HG03025 (cell line): ENCODE measurements at regions not wholly inside any gene's neighbourhood (a gene's known extent, or its start where the extent isn't known, plus 50 kb on each side); places are given as distances from the start of the nearest gene placed in this dataset.

Source experiments
- ATAC-seq: cut with Tn5 transposase; IDR thresholded peaks from one replicate; pipeline ENCODE4 v1.9.1; 2021; ENCODE audit warnings: mild to moderate bottlenecking, moderate library complexity; ENCODE audit not compliant: unreplicated experiment, low FRiP score

DNA sequence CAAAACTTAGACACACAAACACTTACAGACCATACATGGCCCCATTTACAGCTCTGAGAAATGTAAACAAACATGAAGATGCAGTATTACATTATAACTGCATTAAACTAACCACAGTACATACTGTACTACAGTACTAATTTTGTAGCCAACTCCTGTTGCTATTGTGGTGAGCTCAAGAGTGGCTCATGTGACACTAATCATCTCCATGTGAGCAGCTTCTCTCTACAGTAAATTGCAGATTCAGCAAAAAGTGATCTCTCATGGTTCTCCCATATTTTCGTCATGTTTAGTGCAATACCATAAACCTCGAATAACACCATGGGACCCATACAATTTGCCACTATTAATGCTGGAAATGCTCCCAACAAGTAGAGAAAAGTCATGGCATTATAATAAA, 860.4 kb downstream of the EPHA7 start:
- ATAC-seq = no peak

DNA sequence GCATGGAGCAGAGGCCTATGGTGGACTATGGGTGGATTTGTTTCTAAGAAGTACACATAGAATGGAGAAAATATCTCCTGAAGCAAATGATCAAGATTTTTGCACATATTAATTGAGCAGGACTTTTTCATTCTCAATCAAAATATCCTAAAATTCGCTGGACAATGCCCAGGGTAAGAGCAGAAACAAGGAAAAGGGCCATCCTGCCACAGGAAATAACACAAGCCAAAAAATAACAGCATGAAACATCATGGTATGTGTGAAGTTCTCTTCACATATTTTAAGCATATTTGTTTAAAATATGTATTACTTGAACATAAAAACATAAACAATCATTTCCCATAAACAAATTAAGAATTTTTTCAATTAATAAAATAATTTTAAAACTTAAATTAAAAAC, 868.9 kb downstream of the EPHA7 start:
- no peak for ATAC-seq

DNA sequence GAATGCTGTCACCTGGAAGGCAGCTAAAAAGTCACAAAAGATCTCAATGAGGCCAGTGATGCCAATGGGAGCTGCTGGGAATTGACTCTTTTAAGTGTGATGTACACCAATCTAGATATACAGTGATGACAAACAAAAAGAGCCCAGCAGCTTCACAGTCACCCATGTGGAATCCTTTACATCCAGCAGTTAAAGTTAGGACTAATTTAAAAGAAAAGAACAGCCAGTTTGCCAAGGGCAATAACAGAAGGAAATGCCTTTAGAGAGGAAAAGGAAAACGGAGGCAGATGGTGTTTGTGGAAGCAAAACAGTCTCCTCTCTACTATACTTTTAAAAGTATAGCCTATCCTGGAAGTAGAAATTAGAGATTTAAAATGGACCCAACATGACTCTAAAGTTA, 873.5 kb downstream of the EPHA7 start:
- no peak for ATAC-seq

DNA sequence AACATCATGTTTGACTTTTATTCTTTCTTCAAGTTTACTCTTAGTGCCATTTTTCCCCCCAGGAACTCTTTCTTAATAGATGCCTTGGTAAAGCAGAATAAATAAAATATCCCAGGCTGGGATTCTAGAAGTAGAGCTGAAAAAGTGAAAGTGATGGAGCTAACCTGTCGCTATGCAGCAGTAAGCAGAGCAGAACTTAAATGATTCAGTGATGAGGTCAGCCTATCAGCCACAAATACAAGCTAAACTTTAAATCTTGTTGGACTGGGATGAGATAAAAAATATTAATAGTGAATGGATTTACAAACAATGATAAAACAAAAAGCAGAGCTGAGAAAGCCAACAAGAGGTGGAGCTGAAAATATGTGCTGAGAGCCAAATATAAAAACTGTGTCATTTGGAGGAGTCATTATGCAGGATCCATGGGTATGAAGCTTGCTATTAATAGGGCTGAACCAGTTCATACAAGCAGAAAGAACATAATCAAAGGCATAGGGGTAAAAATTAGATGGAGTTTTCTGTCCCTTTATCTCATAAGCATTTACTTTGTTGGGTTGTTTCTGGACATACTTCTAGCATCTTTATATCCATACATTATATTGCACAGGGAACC, 877.8 kb downstream of the EPHA7 start:
- ATAC-seq = no peak

DNA sequence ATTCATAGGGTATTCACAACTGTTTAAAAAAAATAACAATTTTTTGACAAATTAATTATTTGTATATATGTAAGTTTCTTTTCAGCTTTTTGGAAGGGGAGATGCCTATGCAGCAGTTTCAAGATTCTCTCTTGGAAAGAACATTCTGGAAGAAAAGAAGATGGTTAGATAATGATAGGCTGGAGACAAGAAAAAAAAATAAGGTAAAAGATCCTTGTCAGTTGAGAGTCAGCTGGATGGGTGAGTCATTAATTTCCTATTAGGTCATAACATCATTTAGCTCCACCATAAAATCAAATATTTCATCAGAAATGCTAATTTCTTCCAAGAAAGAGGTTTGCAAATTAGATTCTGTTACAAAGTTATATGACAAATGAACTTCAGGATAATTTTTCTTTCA, 880.4 kb downstream of the EPHA7 start:
- ATAC-seq = no peak

DNA sequence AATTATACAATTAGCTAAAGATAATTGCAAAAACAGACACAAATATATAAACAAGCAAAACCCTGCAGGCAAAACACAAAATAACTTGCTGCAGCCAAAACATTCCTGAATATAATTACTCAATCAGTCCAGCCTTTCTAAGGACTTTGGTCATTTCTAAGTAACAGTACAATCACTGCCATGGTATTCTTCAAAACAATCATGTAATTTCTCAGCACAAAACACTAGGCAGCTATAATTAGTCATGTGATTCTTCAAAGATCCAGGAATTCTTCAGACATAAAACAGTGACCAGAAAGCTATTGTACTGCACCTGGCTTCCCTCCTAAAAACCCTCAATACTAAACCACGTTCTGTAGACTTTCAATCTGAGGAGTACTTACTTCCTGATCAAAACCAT, 881.1 kb downstream of the EPHA7 start:
- ATAC-seq = no peak

DNA sequence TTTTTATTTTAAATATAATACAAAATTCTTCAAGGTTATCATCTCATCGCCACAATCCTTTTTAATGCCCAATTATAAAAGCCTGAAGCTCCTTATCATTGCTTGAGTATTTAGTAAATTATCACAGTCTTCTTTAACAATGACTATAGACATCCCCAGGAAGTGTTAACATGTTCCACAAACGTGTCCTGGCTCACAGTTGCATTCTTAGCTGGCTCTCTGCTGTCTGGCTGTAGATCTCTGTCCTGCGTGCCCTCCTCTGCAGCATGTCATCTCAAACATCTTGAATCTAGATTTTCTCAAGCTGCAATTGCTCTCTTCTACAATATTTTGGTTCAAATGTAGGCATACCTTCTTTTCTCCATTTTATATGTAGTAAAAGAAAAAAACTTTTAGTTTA, 885.2 kb downstream of the EPHA7 start:
- no peak for ATAC-seq

DNA sequence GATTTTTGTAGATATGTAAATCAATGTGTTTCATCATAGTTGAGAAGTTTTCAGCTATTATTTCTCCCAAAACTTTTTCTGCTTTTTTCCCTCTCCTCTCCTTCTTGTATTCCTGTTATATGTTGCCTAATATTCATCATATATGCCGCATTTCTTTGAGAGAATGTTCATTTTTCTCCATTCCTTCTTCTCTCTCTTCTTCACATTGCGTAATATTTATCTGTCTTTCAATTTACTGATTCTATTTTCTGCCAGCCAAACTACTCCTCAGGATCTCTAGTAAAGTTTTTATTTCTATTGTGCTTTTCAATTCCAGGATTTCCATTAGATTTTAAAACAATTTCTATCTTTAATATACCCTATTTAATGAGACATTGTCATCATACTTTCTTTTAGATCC, 896.8 kb downstream of the EPHA7 start:
- ATAC-seq = no peak

DNA sequence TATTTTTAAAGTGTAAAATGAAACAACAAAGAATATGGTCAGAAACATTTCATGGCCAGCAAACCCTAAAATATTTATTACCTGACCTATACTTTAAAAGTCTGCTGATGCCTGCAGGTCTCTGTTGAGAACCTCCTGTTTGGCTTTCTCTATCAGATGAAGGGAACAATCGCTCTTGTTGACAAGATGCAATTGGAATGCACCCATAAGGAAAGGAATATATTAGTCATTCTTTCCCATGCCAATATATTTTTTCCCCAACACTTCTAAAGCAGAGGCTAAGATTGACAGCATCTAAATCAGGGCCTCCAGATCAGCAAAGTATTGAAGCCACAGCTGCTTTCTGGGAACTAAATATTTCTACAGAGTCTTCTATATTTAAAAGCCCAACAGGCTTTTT, 897.8 kb downstream of the EPHA7 start:
- no peak for ATAC-seq

DNA sequence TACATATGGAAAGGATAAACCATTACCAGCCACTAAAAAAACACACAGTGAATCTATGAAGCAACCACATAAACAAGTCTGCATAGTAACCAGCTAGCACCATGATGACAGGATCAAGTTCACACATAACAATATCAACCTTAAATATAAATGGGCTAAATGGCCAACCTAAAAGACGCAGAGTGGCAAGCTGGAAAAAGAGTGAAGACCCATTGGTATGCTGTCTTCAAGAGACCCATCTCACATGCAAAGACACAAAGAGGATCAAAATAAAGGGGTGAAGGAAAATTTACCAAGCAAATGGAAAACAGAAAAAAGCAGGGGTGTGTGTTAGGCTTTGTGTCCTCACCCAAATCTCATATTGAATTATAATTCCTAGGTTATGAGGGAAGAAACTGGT, 909.2 kb downstream of the EPHA7 start:
- no peak for ATAC-seq

DNA sequence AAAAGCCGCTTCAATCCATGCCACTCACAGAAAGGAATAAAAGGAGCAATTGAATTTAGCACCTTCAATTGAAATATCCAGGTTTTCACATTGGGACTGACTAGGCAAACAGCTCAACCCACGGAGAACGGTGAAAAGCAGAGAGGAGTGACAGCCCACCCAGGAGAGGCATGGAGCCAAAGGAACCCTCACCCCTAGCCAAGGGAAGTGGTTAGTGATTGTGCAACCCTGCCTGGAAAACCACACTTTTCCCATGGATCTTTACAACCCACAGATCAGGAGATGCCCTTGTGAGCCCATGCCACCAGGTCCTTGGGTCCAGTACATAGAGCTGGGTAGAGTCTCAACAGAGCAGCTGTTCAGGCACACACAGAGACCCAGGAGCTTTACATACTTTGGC, 911.8 kb downstream of the EPHA7 start:
- no peak for ATAC-seq

DNA sequence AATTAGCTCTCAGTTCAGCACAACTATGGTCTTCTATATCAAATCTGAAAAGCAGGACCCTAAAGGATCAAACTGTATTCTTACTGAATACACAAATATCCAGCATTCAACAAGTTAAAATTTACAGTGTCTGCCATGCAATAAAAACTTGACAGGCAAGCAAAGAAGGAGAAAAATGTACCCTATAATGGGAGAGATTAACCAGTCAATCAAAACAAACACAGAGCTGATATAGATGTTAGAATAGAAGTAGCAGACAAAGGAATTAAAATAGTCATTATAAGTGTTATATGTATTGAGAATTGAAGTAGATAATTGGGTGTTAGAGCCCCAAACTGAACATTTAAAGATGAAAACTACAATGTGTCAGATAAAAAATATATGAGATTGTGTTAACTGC, 914.9 kb downstream of the EPHA7 start:
- no peak for ATAC-seq

DNA sequence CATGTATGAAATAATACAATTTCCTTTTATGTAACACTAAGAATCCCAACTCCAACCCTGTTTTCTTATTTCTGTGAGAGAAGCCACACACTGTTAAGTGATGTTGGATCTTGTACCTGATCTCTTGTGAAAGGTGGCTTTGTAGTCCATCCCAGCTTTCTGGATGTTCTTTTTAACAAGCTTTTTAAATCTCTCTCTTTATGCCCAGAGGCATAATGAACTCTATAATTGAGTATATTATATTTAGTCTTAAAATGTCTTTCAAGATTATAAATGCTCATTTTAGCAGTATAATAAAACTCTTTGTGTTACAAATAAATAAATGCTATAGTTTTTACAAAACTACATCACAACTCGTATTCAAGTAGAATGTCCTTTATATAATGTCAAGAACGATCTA, 922.1 kb downstream of the EPHA7 start:
- ATAC-seq = no peak

DNA sequence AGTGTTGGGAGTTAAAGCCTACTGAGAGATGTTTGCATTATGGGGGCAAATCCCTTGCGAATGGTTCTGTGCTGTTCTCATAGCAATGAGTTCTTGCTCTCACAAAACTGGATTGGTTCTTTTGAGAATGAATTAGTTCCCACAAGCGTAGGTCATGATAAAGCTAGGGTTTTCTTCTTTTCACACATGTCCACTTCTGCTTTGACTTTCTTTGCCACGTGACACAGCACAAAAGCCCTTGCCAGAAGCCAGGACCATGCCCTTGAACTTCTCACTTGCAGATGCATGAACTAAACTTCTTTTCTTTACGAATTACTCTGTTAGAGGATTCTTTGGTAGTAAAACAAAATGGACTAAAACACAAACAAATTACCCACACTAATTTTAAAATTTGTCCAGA, 922.8 kb downstream of the EPHA7 start:
- ATAC-seq = no peak

DNA sequence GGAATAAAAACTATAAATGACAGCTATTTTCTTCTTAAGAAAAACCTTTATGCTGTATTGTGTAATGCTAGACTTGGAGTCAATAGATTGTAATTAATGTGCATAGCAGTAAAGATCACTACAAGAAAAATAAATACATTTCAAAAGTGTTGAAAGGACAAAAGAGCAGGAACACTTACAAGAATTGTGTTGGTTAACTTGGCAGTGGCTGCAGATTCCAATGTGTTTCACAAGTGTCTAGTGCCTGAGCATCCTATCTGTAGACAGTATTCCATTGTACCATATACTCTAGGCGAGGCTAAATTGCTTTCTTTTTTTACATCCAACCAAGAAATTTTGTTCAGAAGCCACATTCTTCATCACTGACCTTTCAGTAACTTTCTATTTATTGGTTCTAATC, 924.1 kb downstream of the EPHA7 start:
- no peak for ATAC-seq

DNA sequence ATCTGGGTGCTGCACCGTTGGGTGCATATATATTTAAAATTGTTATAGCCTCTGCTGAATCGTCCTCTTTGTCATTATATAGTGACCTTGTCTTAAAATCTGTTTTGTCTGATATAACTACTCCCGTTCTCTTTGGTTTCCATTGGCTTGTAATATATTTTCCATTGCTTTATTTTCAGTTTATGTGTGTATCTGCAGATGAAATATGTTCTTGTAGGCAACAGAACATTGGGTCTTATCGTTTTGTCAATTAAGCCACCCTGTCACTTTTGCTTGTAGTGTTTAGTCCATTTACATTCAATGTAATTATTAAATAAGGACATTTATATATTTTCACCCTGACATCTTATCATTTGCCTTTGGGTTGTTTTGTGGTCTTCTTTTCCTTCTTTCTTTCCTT, 933.9 kb downstream of the EPHA7 start:
- no peak for ATAC-seq

DNA sequence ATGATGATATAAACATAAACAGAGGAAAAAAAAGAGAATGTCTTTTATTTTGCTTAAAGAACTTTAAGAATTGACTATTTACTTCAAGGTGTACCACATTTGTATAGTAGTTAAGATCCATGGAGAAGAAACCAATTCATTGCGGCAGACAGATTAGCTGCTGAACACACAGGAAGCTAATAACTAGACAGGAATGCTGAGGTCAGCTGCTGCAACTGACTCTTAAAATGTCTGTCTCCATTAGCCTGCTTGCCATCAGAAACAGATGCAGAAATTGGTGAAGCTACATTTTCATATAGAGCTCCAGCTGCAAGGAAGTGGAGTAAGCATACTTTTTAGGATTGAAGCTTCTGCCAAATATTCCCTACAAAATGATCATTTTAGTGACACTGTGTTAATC, 939.5 kb downstream of the EPHA7 start:
- no peak for ATAC-seq

DNA sequence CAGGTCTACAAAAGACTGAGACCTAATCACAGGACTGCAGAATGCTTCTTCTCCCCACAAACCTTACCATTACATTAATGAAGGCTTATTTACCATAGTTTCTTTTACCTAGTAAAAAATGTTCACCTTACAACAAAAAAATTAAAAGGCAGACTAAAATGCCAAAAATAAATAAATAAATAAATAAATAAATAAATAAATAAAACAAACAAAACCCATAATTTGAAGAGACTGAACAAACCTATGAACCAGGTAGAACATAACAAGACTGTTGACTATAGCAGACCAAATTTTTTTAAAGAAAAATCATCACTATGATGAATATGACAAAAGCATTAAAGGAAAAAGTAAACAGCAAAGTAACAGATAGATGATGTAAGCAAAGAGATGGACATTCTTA, 946.3 kb downstream of the EPHA7 start:
- no peak for ATAC-seq

DNA sequence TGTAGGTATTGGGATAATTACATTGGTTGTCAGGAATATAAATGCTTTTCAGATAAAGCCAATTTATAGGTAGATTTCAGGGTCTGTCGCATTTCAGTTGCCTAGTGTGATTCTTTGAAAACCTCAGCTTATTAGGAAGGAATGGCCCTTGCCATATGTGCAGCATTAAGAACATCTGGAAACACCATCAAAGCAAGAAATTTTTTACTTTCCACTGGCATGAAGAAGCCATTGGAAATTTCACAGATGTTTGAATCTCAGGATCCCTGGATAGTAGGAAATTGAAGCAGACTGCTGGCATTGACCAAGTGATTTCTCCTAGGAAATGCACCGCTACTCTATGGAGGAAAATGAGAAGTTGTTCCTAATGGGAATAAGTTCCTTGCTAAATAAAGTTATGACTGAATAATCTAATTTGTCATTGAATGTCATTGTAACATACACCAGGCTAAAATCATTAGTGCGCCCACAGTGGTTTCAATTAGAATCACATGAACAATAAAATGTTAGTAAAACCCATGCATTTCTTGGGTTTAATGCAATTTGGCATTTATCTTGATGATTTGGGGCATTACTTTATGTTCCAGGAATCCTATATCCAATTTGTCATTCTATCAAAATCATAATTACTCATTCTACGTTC, 950.1 kb downstream of the EPHA7 start:
- no peak for ATAC-seq

DNA sequence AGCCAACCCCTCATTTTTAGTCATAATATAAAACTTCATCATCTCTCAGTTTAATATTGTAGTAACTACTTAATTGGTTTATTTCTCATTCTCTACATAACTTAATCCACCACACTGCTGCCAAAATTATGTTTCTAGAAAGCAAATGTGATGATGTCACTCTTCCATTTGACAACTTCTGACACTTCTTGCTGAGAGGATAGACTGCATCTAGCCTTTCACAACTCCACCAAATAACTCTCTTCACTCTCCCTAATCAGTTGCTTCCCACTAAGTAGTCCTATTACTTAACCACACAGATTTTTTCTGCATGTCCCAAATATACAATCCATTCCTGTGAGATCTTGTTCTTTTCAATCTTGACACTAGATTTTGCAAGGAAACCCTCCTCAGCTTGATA, 951.3 kb downstream of the EPHA7 start:
- ATAC-seq = no peak

DNA sequence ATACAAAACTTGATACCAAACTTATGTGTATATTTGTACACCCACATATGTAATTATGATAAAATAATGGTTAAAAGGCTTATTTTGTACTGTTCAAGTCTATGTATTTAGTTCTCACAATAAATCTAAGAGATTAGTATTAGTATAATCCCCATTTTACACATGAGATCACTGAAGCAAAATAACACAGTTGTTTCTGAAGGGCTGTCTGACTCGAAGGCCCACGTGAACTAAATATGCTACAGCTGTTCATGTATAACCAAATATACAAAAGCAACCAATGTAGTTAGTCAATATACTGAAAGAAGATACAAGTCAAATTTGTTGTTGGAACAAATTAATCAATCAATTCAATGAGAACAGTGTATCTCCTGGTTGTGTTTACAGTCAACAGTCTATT, 959.2 kb downstream of the EPHA7 start:
- no peak for ATAC-seq

DNA sequence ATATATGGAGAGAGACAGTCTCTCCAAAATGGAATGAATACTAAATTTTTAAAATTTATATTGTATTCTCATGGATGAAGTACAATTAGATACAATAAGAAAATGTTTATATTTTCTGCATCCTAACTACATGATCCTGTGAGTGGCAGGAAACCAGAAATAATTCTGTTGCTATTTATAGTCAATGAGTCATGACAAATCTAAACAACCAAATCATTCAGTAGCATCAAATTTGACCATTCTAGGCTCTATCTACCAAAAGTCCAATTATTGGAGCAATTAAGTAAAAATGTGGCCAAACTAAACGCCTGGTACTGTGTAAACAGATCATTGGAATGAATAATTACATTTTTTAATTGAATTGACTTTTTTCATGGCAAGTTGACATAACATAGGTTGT, 959.8 kb downstream of the EPHA7 start:
- no peak for ATAC-seq

DNA sequence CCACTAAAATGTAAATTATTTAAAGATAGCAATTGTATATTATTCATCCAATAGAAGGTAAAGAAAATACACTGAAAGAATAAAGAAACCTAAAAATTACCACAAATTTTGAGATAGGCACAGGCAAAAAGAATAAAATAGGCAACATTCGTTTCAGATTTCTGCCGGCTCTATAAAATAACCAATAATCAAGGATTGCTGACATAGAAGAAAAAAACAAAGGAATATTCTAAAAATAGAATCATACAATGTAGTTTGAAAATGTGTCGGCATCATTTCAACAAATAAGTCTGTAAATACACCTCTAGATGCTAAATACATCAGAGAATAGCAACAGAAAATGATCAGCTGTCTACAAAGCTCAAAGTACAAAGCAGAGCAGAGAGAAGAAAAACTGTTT, 973.3 kb downstream of the EPHA7 start:
- no peak for ATAC-seq
